Stomach smooth muscle (tissue), 2 donors: ENCODE measurements at regions not wholly inside any gene's neighbourhood (a gene's known extent, or its start where the extent isn't known, plus 50 kb on each side); places are given as distances from the start of the nearest gene placed in this dataset.

Experiments used
- H3K27ac ChIP-seq: one replicate; pipeline ENCODE4 v1.7.0; 2013; ENCODE audit warnings: mild to moderate bottlenecking, low read length, inconsistent platforms
- H3K27me3 ChIP-seq, 2 donors: one replicate each; pipeline ENCODE4 v1.7.0; 2013; ENCODE audit warnings: low read length in 2 of 2; ENCODE audit not compliant: insufficient read depth in 2 of 2, control insufficient read depth in 1 of 2
- H3K36me3 ChIP-seq, 2 donors: one replicate each; pipeline ENCODE4 v1.7.0; 2013; ENCODE audit warnings: low read length in 2 of 2; ENCODE audit not compliant: control insufficient read depth in 2 of 2, insufficient read depth in 2 of 2
- H3K4me1 ChIP-seq: one replicate; pipeline ENCODE4 v1.7.0; 2013; ENCODE audit warnings: low read length; ENCODE audit not compliant: control insufficient read depth, insufficient read depth
- H3K4me3 ChIP-seq, 2 donors: one replicate each; pipeline ENCODE4 v1.7.0; 2013; ENCODE audit warnings: low read length in 2 of 2
- H3K9ac ChIP-seq, 2 donors: one replicate each; pipeline ENCODE4 v1.7.0; 2013; ENCODE audit warnings: low read length in 2 of 2, mild to moderate bottlenecking in 1 of 2
- H3K9me3 ChIP-seq, 2 donors: one replicate each; pipeline ENCODE4 v1.7.0; 2013; ENCODE audit warnings: low read length in 2 of 2; ENCODE audit not compliant: control insufficient read depth in 2 of 2
- donor health status: healthy.
- donor health status: Pancreatic carcinoma.

DNA sequence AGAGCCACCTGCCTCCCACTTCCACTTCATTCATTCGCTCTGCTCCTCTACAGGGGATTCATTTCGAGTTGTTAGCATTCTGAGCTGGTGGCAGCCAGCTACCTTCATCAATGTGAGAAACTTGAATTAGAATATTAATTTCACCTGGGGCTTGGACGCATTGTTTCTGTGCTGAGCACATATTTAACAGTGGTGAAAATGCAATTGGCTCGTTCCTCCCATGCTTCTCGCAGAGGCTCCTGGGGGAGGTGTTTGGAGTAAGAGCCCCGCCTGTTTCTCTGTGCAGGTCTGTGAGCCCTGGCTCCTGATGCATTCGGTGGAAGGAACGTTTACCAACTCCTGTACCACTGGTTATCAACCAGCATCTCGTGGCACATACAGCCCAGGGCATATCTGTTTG is 141.5 kb downstream of the AACS start:
- Histone ChIP-seq H3K27ac (no peak overlapping the region), H3K4me1 (no peaks in the 10 kb centered on the region), H3K27me3 (peaks cover 0 to 4% of the 10 kb centered on the region in 2 donors), H3K36me3 (no peaks in the 10 kb centered on the region), H3K9me3 (peaks cover 4% of the 10 kb centered on the region in 2 donors), H3K4me3 (no peak overlapping the region), H3K9ac (no peak overlapping the region)

DNA sequence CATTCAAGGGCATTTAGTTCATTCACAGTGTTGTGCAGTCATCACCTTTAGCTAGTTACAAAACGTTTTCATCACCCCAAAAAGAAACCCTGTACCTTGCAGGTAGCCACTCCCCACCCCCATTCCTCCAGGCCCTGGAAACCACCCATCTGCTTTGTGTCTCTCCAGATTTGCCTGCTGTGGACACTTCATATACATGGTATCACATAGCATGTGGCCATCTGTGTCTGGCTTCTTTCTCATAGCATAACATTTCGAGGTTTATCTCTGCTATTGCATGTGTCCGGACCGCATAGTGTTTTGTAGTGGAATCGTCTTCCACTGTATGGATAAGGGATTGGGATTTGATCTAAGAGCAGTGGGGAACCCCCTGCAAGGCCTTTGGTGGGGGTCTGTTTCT is 143.1 kb downstream of the AACS start:
- peaks cover 0 to 4% of the 10 kb centered on the region in 2 donors for H3K27me3 ChIP-seq
- no peak overlapping the region for H3K9ac ChIP-seq
- H3K4me1 ChIP-seq: no peaks in the 10 kb centered on the region
- H3K9me3 ChIP-seq: peaks cover 0 to 2% of the 10 kb centered on the region in 2 donors
- H3K36me3 ChIP-seq: no peaks in the 10 kb centered on the region
- H3K4me3 ChIP-seq: no peak overlapping the region
- H3K27ac ChIP-seq: no peak overlapping the region

DNA sequence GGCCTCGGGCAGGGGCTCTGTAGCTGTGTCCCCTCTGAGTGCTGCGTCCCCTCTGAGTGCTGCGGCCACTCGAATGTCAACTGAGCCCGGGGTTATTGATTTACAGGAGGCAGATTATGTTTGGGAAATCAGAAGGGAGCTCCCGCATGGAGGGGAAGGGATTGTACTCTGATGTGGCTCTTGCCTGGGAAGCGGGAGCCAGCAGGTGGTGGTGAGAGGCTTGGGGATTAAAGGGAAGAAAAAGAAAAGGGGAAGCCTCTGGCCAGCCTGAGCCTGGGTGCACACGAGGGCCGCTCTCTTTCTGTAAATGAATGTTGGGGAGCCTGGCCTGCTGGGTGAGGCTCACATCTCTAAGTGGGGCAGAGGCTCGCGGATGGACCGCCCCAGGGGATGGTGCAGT is 143.7 kb downstream of the AACS start:
- Histone ChIP-seq H3K4me3 (no peak overlapping the region), H3K36me3 (no peaks in the 10 kb centered on the region), H3K9me3 (peaks cover 0 to 2% of the 10 kb centered on the region in 2 donors), H3K4me1 (no peaks in the 10 kb centered on the region), H3K9ac (no peak overlapping the region), H3K27me3 (peaks cover 0 to 4% of the 10 kb centered on the region in 2 donors), H3K27ac (no peak overlapping the region)

DNA sequence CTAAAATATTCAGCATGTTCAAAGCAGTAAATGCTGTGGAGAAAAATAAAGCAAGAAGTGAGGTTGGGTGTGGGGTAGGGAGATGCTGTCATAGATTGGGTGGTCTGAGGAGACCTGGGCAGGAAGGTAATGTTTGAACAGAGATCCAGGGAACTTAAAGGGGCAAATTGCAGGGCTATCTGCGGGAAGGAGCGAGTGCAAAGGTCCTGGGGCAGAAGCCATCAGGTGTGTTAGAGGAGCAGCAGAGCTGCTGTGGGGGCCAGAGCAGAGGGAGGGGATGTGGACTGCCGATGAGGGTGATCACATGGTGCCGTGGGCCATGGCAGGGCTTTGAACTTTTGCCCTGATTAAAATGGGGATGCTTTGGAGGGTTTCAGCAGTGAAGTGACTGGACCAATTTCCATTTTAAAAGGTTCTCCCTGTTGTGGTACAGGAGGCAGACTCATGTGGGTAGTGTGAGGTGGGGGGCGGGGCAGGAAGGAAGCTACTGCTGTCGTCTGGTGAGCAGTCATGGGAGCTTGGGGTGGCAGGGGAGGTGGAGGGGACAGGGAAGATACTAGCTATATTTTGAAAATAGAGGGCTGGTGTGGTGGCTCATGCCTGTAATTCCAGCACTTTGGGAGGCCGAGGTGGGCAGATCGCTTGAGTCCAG is 145.0 kb downstream of the AACS start:
- Histone ChIP-seq H3K9ac (no peak overlapping the region), H3K4me1 (no peaks in the 10 kb centered on the region), H3K9me3 (peaks cover 0 to 2% of the 10 kb centered on the region in 2 donors), H3K27me3 (peaks cover 0 to 4% of the 10 kb centered on the region in 2 donors), H3K36me3 (no peaks in the 10 kb centered on the region), H3K4me3 (no peak overlapping the region), H3K27ac (no peak overlapping the region)

DNA sequence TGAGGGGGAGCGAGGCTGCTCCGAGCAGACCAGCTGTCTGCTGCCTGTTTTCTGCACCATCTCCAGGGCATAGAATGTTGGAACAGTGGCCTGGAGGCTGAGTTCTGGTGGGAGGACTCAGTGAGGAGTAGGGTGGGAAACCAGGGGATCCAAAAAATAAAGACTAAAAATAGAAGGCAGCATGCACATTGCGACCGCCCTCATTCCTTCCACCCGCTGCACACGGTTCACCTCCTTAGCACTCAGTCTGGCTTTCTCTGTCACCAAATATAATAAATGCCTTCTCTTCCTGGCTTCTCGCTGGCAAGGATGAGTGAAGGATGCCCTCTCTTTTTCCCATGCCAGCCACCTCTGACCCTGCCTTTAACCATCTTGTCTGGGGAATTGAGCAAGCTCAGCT is 146.2 kb downstream of the AACS start:
- Histone ChIP-seq H3K4me1 (no peaks in the 10 kb centered on the region), H3K36me3 (no peaks in the 10 kb centered on the region), H3K9me3 (peaks cover 0 to 2% of the 10 kb centered on the region in 2 donors), H3K27me3 (peaks cover 0 to 4% of the 10 kb centered on the region in 2 donors), H3K4me3 (no peak overlapping the region), H3K27ac (no peak overlapping the region), H3K9ac (no peak overlapping the region)

DNA sequence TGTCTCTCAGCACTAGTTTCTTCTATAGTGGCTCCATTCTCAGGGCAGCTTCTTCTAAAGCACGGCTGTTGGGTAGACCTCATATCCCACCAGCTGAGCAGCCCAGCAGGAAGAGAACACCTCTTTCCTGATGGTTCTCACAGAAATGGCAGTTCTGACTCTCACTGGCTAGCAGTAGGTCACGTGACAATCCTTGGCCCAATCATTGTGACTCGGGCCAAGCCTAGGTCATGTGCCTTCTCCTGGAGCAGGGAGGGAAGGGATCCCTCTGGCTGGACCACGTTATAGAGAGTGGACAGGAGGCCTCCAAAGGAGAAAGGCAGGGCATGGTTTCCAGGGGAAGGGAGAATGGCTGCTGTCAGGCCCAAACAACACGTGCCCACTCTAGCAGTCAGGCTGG is 149.1 kb downstream of the AACS start:
- H3K36me3 ChIP-seq: no peaks in the 10 kb centered on the region
- H3K27me3 ChIP-seq: peaks cover 0 to 2% of the 10 kb centered on the region in 2 donors
- H3K27ac ChIP-seq: no peak overlapping the region
- H3K9me3 ChIP-seq: no peaks in the 10 kb centered on the region
- no peak overlapping the region for H3K9ac ChIP-seq
- no peaks in the 10 kb centered on the region for H3K4me1 ChIP-seq
- no peak overlapping the region for H3K4me3 ChIP-seq

DNA sequence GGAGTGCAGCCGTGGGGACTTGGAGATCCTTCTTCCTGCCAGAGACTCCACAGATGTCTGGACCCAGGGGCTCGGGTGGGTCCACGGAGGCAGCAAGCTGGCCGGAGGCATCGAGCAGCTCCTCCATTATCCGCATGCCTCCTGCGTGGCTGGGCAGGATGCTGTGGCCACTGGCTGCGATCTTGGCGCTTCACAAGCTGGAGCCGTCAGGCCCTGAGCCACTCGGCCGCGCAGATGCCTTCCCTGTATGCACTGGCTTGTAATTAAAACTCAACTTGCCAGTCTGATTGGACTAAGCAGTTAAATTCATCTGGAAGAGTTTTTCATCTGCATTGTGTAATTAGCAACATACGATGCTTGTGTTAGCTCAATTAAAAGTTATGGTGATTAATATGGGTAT is 151.5 kb downstream of the AACS start:
- Histone ChIP-seq H3K27me3 (no peaks in the 10 kb centered on the region), H3K27ac (no peak overlapping the region), H3K4me1 (no peaks in the 10 kb centered on the region), H3K36me3 (no peaks in the 10 kb centered on the region), H3K4me3 (no peak overlapping the region), H3K9me3 (no peaks in the 10 kb centered on the region), H3K9ac (no peak overlapping the region)

DNA sequence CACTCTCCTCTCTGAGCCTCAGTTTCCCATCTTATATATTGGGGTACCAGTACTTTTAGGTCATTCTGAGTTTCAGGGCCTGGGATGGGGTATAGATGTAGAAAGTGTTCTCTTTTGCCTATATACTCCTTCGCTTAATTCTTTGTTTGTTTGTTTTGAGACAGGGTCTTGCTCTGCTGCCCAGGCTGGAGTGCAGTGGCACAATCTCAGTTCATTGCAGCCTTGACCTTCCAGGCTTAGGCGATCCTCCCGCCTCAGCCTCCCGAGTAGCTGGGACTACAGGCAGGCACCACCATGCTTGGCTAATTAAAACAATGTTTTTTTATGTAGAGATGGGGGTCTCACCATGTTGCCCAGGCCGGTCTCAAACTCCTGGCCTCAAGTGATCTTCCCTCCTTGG is 152.1 kb downstream of the AACS start:
- H3K36me3 ChIP-seq: no peaks in the 10 kb centered on the region
- H3K4me3 ChIP-seq: no peak overlapping the region
- no peaks in the 10 kb centered on the region for H3K9me3 ChIP-seq
- H3K4me1 ChIP-seq: no peaks in the 10 kb centered on the region
- no peaks in the 10 kb centered on the region for H3K27me3 ChIP-seq
- H3K9ac ChIP-seq: no peak overlapping the region
- no peak overlapping the region for H3K27ac ChIP-seq

DNA sequence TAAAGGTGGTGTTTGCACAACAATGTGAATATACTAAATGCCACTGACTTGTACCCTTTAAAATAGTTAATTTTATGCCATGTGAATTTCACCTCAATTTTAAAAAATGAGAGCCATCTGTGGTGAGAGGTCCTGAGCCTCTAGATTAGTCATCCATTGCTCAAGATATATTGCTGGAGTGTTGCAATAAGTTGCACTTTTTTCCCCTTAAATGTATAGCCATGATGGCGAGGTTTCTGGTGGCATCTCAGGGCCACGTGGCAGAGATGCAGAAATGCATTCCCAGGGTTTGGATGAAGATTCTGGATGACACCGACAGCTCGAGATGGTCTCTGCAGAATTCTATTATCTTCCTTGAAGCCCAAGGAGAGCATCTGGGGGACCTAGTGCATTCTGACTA is 153.7 kb downstream of the AACS start:
- H3K27ac ChIP-seq: no peak overlapping the region
- no peaks in the 10 kb centered on the region for H3K4me1 ChIP-seq
- H3K27me3 ChIP-seq: no peaks in the 10 kb centered on the region
- no peaks in the 10 kb centered on the region for H3K36me3 ChIP-seq
- H3K4me3 ChIP-seq: no peak overlapping the region
- H3K9ac ChIP-seq: no peak overlapping the region
- H3K9me3 ChIP-seq: no peaks in the 10 kb centered on the region

DNA sequence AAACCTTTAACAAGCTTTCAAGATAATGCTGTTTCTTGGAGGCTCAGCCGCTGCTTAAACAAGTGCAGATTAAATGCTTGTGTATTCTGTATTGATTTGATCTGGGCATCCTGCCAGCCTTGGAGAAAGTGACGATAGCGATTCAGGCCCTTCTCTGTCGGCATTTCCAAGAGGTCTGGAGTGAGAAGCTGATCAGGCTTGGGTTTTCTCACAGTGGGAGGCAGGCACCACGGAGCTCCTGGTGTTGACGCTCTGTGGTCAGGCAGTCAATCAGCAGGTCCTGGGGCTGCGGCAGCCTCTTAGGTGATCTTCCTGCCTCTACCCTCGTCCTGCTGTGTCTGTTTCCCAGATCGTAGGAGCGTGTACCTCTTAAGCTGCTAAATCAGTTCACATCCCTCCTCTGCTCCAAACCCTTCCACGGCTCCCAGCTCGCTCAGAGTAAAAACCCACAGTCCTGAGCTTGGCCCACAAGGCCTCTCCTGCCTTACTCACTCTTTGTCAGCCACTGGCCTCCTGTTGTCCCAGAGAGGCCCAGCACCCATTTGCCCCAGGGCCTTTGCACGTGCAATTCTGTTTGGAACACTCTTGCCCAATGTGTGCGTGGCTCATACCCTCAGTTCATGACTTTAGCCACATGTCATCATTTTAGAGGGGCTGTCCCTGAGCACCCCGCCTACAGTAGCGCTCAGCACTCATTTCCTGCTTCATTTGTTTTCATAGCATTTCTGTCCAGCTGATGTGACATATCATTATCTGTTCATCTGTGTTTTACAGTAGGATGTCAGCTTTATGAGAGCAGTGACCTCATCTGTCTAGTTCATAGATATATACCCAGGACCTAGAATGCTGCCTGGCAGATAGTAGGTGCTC is 155.4 kb downstream of the AACS start:
- H3K9me3 ChIP-seq: no peaks in the 10 kb centered on the region
- no peaks in the 10 kb centered on the region for H3K27me3 ChIP-seq
- no peak overlapping the region for H3K9ac ChIP-seq
- no peak overlapping the region for H3K27ac ChIP-seq
- no peaks in the 10 kb centered on the region for H3K36me3 ChIP-seq
- no peaks in the 10 kb centered on the region for H3K4me1 ChIP-seq
- H3K4me3 ChIP-seq: no peak overlapping the region

DNA sequence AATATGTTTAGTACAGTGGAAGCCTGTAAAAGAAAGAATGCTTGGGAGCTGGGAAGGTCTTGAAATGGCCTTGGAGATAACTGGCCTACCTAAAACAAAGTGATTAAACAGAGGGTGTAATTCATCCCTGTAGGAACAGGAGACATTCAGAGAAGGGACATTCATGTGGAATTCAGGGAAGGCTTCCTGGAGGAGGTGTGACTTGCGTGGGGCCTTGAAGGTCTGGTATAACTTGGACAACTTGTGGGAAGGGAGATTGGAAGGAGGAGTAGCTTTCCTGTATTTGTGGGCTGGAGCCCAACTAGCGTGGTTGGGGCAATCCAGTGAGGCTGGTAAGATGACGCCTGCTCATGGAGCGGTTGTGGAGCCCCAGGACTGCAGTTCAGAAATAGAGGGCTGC is 156.4 kb downstream of the AACS start:
- Histone ChIP-seq H3K9ac (no peak overlapping the region), H3K36me3 (no peaks in the 10 kb centered on the region), H3K27ac (no peak overlapping the region), H3K9me3 (no peaks in the 10 kb centered on the region), H3K4me1 (no peaks in the 10 kb centered on the region), H3K27me3 (no peaks in the 10 kb centered on the region), H3K4me3 (no peak overlapping the region)
